ENCODE measurements at regions not wholly inside any gene's neighbourhood (a gene's known extent, or its start where the extent isn't known, plus 50 kb on each side); places are given as distances from the start of the nearest gene placed in this dataset.

DNA sequence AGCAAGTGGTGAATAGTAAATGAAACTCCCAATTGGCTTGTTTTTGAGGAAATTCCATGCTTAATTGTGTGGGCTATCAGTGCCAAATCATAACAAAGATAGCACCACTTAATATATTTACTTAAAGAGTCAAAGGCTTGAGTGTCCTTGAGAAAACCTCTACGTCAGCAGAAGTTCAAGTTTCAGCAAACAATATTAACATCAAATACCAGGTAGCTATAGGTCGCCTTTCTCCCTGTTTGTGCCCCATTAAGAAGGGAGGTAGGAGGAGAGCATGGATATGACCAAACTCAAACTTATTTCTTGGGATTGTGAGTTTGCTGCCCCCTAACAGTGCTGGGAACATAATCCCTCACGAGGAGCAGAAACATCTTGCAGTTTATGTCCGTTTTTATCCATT is 105.6 kb upstream of the SYN3 start:
- H3K9ac ChIP-seq (ENCODE audit: low read length): no peak overlapping the region
- DNase-seq: no peak
- H3K4me3 Mint-ChIP-seq: no peak overlapping the region
- H3K4me1 ChIP-seq (ENCODE audit: control insufficient read depth in 2 of 2, insufficient read depth in 2 of 2, low read length in 2 of 2): no peaks in the 10 kb centered on the region
- H3K4me1 Mint-ChIP-seq: peaks cover 2% of the 10 kb centered on the region
- no peaks in the 10 kb centered on the region for H3K9me3 ChIP-seq (ENCODE audit: control extremely low read depth in 1 of 3, control insufficient read depth in 2 of 3, insufficient read depth in 1 of 3, low read length in 2 of 3)
- ChIA-PET POLR2A (no interaction called here), CTCF (interaction anchor here (0.6 kb wide), 1 partner anchor 89 kb away, joined by 4 read pairs; no protein-coding TSS in a partner anchor)
- no peak overlapping the region for H3K27ac ChIP-seq (ENCODE audit: low read length in 2 of 2)
- H2AFZ ChIP-seq (ENCODE audit: insufficient read depth, low read depth, low read length, poor library complexity, severe bottlenecking): no peak overlapping the region
- no peaks in the 10 kb centered on the region for H4K20me1 ChIP-seq (ENCODE audit: control insufficient read depth, insufficient read depth, low read length, poor library complexity, severe bottlenecking)
- intact Hi-C loops (cut with micrococcal nuclease): no loop called here
- no peaks in the 10 kb centered on the region for H3K27me3 ChIP-seq (replicated peaks in 1 of 4; ENCODE audit: control extremely low read depth in 1 of 4, control insufficient read depth in 3 of 4, insufficient read depth in 4 of 4, low read length in 3 of 4)
- peaks cover 28% of the 10 kb centered on the region for H3K27me3 Mint-ChIP-seq
- no peak for TF ChIP-seq EZH2 (IDR thresholded peaks at IDR 0.05; ENCODE audit: borderline replicate concordance, insufficient read depth, low read depth, low read length, poor library complexity, severe bottlenecking)
- TF ChIP-seq, protein P1, sequence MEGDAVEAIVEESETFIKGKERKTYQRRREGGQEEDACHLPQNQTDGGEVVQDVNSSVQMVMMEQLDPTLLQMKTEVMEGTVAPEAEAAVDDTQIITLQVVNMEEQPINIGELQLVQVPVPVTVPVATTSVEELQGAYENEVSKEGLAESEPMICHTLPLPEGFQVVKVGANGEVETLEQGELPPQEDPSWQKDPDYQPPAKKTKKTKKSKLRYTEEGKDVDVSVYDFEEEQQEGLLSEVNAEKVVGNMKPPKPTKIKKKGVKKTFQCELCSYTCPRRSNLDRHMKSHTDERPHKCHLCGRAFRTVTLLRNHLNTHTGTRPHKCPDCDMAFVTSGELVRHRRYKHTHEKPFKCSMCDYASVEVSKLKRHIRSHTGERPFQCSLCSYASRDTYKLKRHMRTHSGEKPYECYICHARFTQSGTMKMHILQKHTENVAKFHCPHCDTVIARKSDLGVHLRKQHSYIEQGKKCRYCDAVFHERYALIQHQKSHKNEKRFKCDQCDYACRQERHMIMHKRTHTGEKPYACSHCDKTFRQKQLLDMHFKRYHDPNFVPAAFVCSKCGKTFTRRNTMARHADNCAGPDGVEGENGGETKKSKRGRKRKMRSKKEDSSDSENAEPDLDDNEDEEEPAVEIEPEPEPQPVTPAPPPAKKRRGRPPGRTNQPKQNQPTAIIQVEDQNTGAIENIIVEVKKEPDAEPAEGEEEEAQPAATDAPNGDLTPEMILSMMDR (IDR thresholded peaks at IDR 0.05): no peak
- no peak for ATAC-seq (ENCODE audit: low read depth)
- H3K9me3 Mint-ChIP-seq (ENCODE audit: insufficient read depth): no peaks in the 10 kb centered on the region
- H3K79me2 ChIP-seq (ENCODE audit: control insufficient read depth, insufficient read depth, low read length): no peaks in the 10 kb centered on the region
- H3K4me2 ChIP-seq (replicated peaks; ENCODE audit: low read depth, low read length, poor library complexity, severe bottlenecking): no peak overlapping the region
- H3K27ac Mint-ChIP-seq: no peak overlapping the region
- H3K4me3 ChIP-seq (ENCODE audit: control extremely low read depth in 1 of 5, extremely low read depth in 1 of 5, insufficient read depth in 1 of 5, low read depth in 2 of 5, low read length in 4 of 5): no peak overlapping the region
- 85% methylated on average over 2 of the region's 4 CpGs for WGBS (ENCODE audit: insufficient coverage)
- no peaks in the 10 kb centered on the region for H3K36me3 ChIP-seq (replicated peaks in 1 of 2; ENCODE audit: control extremely low read depth in 1 of 2, control insufficient read depth in 1 of 2, extremely low read depth in 1 of 2, insufficient read depth in 2 of 2, low read length in 1 of 2)

DNA sequence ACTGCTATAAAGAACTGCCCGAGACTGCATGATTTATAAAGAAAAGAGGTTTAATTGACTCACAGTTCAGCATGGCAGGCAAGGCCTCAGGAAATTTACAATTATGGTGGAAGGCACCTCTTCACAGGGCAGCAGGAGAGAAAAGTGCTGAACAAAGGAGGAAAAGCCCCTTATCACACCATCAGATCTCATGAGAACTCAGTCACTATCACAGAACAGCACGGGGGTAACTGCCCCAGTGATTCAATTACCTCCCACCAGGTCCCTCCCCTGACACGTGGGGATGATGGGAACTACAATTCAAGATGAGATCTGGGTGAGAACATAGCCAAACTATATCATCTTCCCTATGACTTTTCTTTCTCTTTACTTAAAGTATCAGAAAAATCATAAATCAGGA is 104.0 kb upstream of the SYN3 start:
- no peaks in the 10 kb centered on the region for H3K27me3 ChIP-seq (replicated peaks in 1 of 4; ENCODE audit: control extremely low read depth in 1 of 4, control insufficient read depth in 3 of 4, insufficient read depth in 4 of 4, low read length in 3 of 4)
- peaks cover 31% of the 10 kb centered on the region for H3K27me3 Mint-ChIP-seq
- DNase-seq (no peak), ATAC-seq (ENCODE audit: low read depth) (no peak)
- no peaks in the 10 kb centered on the region for H3K4me1 ChIP-seq (ENCODE audit: control insufficient read depth in 2 of 2, insufficient read depth in 2 of 2, low read length in 2 of 2)
- no peak overlapping the region for H3K27ac ChIP-seq (ENCODE audit: low read length in 2 of 2)
- H3K27ac Mint-ChIP-seq: no peak overlapping the region
- H3K9ac ChIP-seq (ENCODE audit: low read length): no peak overlapping the region
- TF ChIP-seq, protein P1 (IDR thresholded peaks at IDR 0.05): no peak
- no peak for TF ChIP-seq EZH2 (IDR thresholded peaks at IDR 0.05; ENCODE audit: borderline replicate concordance, insufficient read depth, low read depth, low read length, poor library complexity, severe bottlenecking)
- H3K9me3 Mint-ChIP-seq (ENCODE audit: insufficient read depth): peaks cover 2% of the 10 kb centered on the region
- ChIA-PET CTCF (no interaction called here), POLR2A (no interaction called here)
- H3K4me2 ChIP-seq (replicated peaks; ENCODE audit: low read depth, low read length, poor library complexity, severe bottlenecking): no peak overlapping the region
- intact Hi-C loops (cut with micrococcal nuclease): no loop called here
- WGBS (ENCODE audit: insufficient coverage): no CpG with 5 or more reads among the region's 3 CpGs
- H3K36me3 ChIP-seq (replicated peaks in 1 of 2; ENCODE audit: control extremely low read depth in 1 of 2, control insufficient read depth in 1 of 2, extremely low read depth in 1 of 2, insufficient read depth in 2 of 2, low read length in 1 of 2): no peaks in the 10 kb centered on the region
- no peak overlapping the region for H2AFZ ChIP-seq (ENCODE audit: insufficient read depth, low read depth, low read length, poor library complexity, severe bottlenecking)
- no peak overlapping the region for H3K4me3 ChIP-seq (ENCODE audit: control extremely low read depth in 1 of 5, extremely low read depth in 1 of 5, insufficient read depth in 1 of 5, low read depth in 2 of 5, low read length in 4 of 5)
- H3K79me2 ChIP-seq (ENCODE audit: control insufficient read depth, insufficient read depth, low read length): no peaks in the 10 kb centered on the region
- no peaks in the 10 kb centered on the region for H4K20me1 ChIP-seq (ENCODE audit: control insufficient read depth, insufficient read depth, low read length, poor library complexity, severe bottlenecking)
- H3K9me3 ChIP-seq (ENCODE audit: control extremely low read depth in 1 of 3, control insufficient read depth in 2 of 3, insufficient read depth in 1 of 3, low read length in 2 of 3): no peaks in the 10 kb centered on the region
- H3K4me3 Mint-ChIP-seq: no peak overlapping the region
- peaks cover 2% of the 10 kb centered on the region for H3K4me1 Mint-ChIP-seq
